GM19043 (cell line): ENCODE measurements at regions not wholly inside any gene's neighbourhood (a gene's known extent, or its start where the extent isn't known, plus 50 kb on each side); places are given as distances from the start of the nearest gene placed in this dataset.
"Not testable (repeated sequence)": the region's sequence is repeated elsewhere in the genome, so short reads cannot be mapped to it uniquely, and the experiment has no call there.

ENCODE experiments used
- ATAC-seq: cut with Tn5 transposase; IDR thresholded peaks from one replicate; pipeline ENCODE4 v1.9.1; 2021; ENCODE audit warnings: low read depth; ENCODE audit not compliant: unreplicated experiment

DNA sequence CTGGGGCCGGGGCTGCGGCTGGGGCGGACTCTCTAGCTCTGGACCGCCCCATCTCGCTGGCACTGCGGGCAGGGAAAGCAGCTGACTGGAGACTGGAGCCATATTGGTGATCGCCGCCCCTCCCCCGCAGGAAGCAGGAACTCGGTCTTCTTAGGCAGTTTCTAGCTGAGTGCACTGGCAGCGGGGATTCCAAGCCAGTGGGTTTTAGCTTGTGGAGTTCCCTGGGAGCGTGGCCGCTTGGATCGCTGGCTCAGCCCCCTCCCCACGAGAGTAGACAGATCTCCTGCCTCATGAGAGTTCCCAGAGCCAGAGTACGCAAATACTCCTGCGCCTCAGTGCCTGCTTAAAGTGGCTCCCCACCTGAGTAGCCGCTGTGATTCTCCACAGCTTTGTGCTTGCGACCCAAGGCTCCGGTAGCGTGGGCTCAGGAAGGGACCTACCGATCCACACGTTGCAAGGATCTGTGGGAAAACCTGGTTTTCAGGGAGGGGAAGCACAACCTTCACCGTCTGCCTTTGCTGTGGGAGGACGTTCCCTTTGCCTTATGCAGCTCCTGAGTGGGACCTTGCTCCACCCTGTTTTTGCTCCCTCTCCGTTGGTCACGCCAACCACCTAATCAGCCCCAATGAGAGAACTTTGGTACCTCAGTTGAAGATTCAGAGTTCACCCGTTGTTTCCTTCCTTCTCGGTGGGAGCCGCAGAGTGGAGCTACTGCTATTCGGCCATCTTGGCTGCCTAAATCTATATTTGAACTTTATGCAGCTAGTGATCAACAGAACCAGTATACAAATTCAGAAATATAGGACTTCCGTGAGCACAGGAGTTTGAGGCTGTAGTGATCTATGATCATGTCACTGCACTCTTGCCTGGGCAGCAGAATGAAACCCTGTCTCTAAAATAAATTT lies 803.9 kb upstream of the PCDH10 start:
- ATAC-seq = no peak

GRCh38 chr4:132346016-132346415 lies 803.1 kb upstream of the PCDH10 start:
- ATAC-seq = no peak

GRCh38 chr4:132351606-132352005 lies 797.5 kb upstream of the PCDH10 start:
- not testable (repeated sequence) for ATAC-seq

DNA sequence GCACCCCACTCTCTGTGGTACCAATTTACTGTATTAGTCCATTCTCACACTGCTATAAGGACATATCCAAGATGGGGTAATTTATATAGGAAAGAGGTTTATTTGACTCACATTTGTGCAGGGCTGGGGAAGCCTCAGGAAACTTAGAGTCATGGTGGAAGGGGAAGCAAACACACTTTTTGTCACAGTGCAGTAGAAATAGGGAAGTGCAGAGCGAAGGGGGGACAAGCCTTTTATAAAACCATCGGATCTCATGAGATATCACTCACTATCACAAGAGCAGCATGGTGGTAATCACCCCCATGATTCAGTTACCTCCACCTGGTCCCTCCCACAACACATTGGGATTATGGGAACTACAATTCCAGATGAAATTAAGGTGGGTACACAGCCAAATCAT lies 766.9 kb upstream of the PCDH10 start:
- ATAC-seq = no peak

DNA sequence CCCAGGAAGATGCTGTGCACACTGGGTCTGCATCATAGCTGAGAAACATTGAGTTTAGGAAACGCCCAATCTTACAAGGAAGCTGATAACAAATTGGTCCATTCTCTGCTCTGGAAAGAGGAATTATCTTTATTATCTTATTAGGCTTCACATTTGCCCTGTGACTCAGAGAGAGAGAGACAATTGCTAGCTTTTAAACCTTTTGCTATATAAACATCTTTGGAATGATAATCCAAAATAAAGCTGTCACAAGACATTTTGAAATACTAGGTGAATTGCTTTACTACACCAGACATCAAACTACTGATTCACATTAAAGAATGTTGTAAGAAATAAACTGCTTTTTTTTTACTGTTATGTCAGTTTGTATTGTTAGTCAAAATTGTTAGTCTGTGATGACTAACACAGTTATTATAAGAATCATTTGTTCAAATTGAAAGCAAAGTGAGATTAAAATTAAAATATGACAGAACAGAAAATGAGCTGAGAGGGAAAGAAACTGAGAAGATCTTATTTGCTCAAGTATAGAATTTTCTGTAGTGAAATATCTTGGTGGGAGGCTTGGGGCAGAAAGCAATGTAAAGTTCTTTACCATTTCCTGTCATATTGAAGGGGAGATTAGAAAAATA lies 765.4 kb upstream of the PCDH10 start:
- no peak for ATAC-seq

DNA sequence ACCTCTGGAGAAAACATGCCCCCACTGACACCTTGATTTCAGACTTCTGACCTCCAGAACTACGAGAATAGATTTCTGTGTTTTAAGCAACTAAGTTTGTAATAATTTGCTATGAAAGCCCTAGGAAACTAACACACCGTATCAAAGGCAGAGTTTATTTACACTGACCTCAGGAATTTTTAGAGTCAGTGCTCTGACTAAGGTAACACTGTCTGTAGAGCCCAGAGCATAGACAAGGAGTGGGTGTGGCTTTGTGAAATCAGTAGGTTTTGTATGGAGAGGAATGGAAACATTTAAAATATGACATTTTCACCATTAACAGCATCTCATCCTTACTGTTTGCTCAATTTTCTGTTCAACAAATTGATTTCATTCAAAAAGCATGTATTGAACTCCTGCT lies 764.4 kb upstream of the PCDH10 start:
- no peak for ATAC-seq

DNA sequence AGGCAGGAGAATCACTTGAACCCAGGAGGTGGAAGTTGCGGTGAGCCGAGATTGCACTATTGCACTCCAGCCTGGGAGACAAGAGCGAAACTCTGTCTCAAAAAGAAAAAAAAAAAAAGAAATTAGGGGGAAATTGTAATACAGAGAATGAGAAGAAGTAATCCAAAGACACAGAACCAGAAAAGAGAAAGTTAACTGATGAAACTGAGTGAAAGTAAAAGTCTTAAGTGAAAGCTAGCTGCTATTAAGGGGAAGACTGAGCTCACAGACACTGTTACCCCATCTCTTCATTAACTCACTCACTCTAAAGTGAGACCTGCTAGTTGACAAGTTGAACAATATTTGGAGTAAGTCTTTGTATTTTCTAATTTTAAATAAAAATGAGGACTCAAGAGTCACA lies 763.0 kb upstream of the PCDH10 start:
- no peak for ATAC-seq

- ATAC-seq = no peak
Measured at GRCh38 chr4:132387060-132387459, 762.0 kb upstream of the PCDH10 start.

DNA sequence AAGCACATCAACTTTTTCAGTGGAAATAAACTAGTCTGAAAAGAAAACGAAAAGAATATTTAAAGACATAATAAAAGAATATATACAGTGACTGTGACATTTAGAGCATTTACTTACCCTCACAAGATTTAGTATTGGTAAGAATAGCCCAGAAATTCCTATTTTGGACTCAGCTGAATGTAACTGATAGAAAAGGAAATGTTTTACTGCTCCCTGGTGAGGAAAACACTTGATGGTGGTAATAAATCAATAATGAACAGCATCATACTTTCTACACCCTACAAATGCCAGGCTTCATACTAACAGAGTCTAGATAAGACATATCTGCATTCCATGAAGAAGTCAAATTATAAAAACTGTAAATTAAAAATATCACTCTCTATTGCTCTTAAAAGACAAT lies 753.5 kb upstream of the PCDH10 start:
- no peak for ATAC-seq

- ATAC-seq = no peak
Measured at GRCh38 chr4:132396636-132397035, 752.5 kb upstream of the PCDH10 start.

GRCh38 chr4:132417220-132417619 lies 731.9 kb upstream of the PCDH10 start:
- ATAC-seq = no peak

GRCh38 chr4:132427125-132427524 lies 722.0 kb upstream of the PCDH10 start:
- no peak for ATAC-seq

GRCh38 chr4:132437117-132437516 lies 712.0 kb upstream of the PCDH10 start:
- ATAC-seq = no peak

GRCh38 chr4:132445386-132445785 lies 703.7 kb upstream of the PCDH10 start:
- no peak for ATAC-seq

DNA sequence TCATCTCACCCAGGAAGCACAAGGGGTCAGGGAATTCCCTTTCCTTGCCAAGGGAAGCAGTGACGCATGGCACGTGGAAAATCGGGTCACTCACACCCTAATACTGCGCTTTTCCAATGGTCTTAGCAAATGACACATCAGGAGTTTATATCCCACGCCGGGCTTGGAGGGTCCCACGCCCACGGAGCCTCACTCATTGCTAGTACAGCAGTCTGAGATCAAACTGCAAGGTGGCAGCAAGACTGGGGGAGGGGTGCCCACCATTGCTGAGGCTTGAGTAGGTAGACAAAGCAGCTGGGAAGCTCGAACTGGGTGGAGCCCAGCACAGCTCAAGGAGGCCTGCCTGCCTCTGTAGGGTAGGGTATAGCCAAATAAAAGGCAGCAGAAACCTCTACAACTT lies 691.1 kb upstream of the PCDH10 start:
- not testable (repeated sequence) for ATAC-seq

GRCh38 chr4:132479543-132479942 lies 669.6 kb upstream of the PCDH10 start:
- no peak for ATAC-seq

GRCh38 chr4:132488555-132488954 lies 660.5 kb upstream of the PCDH10 start:
- ATAC-seq = no peak

DNA sequence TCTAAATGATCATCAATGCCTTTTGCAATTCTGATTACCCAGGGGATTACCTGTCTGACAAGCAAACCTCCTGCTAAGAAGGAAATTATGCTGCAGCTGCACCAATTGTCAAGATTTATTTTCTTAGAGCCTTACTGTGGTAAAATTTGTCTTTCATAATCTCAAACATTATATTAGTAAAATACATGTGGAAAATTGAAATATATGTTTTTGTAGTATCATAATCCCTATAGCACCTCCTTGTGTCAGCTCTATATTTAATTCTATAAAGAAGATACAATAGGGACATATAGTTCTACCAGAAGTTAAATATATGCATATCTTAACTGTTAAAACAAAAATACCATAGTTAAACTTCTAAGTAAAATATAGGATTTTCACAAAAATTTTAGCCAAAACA lies 655.6 kb upstream of the PCDH10 start:
- ATAC-seq = no peak

DNA sequence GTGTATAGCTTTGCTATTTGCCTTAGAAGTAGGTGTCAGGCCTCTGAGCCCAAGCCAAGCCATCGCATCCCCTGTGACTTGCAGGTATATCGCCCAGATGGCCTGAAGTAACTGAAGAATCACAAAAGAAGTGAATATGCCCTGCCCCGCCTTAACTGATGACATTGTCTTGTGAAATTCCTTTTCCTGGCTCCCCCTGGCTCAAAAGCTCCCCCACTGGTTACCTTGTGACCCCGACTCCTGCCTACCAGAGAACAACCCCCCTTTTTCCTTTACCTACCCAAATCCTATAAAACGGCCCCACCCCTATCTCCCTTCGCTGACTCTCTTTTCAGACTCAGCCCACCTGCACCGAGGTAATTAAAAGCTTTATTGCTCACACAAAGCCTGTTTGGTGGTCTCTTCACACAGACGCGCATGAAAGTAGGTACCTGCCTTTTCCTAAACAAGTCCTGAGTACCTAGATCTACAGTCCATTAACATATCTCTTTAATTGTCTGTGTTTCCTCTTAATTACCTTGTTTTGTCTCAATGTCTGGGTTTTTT lies 653.8 kb upstream of the PCDH10 start:
- ATAC-seq = not testable (repeated sequence)

GRCh38 chr4:132498215-132498614 lies 650.9 kb upstream of the PCDH10 start:
- ATAC-seq = no peak

DNA sequence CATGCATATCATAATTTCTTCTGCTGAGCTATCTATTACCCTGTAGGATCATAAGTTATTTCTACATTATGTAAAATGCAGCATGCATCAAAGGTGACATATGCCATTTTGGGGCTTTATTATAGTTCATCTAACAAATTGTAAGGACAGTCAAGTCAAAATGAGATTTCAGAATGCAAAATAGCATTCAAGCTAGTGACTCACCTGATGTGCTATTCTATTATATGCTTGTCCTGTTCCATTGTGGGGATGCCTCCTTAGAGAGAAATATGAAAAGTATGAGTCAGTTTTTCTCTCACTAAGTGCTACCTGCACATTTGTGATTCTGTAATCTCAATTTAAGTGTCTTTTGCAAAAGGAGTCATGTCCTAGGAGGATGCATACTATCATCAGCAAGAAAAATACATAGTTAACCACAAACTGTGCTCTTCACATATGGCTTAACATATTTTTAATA lies 647.0 kb upstream of the PCDH10 start:
- ATAC-seq = no peak

DNA sequence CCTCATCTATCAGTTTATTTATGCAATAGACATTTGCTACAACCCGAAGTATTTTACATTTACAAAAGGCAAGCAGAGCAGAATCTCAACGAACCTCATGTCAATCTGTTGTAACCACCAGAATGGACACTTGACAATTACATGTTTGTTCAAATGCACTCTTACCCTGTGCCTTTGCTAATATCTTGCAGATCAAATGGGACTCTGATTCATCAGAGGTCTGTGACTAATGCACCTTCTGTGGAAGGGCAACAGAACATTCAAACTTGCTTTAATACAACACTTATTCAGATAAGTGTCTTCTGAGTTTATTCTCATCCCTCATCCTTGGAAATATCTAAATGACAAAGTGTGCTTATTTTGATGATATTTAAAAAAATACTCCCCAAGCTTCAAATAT lies 644.7 kb upstream of the PCDH10 start:
- no peak for ATAC-seq
